Prostate gland (tissue), 2 donors: ENCODE measurements at regions not wholly inside any gene's neighbourhood (a gene's known extent, or its start where the extent isn't known, plus 50 kb on each side); places are given as distances from the start of the nearest gene placed in this dataset.

Experiments
- DNase-seq: peaks from one replicate; pipeline ENCODE4 v3.0.0-alpha.2; 2019; ENCODE audit warnings: low spot score
- H3K27ac ChIP-seq, 2 donors: fragments of 200-600 bp; sonication (generic); 2 replicates each; pipeline ENCODE4 v1.5.1; 2017 to 2019
- H3K27me3 ChIP-seq: fragments of 200-600 bp; sonication (generic); replicated peaks from 2 replicates; pipeline ENCODE4 v1.5.1; 2019; ENCODE audit not compliant: insufficient read depth
- H3K36me3 ChIP-seq, 2 donors: fragments of 200-600 bp; sonication (generic); 1 replicate in 1 of 2; 2 replicates in 1 of 2; pipeline versions ENCODE4 v1.5.1 to v1.8.1; 2017 to 2019
- H3K4me1 ChIP-seq: fragments of 200-600 bp; sonication (generic); replicated peaks from 2 replicates; pipeline ENCODE4 v1.5.1; 2019
- H3K4me3 ChIP-seq, 2 donors: fragments of 200-600 bp; sonication (generic); 2 replicates each; pipeline ENCODE4 v1.5.1; 2017 to 2019
- H3K9me3 ChIP-seq: fragments of 200-600 bp; sonication (generic); 2 replicates; pipeline ENCODE4 v1.5.1; 2017
- POLR2A ChIP-seq: fragments of 450-650 bp; IDR thresholded peaks from one replicate; pipeline ENCODE4 v1.6.1; 2016; ENCODE audit warnings: antibody characterized with exemption, mild to moderate bottlenecking
- POLR2AphosphoS5 ChIP-seq: sonication (generic); formaldehyde crosslinking; IDR thresholded peaks from one replicate; pipeline ENCODE4 v1.6.1; 2017; ENCODE audit warnings: antibody characterized with exemption
- WGBS: methylation state at CpG from one replicate; pipeline ENCODE4 v1.1.5; 2018; 5-methylcytosine and 5-hydroxymethylcytosine counted together
- intact Hi-C: fragments of 100-400 bp; cut with DNase I; formaldehyde crosslinking; loops from one replicate; pipeline ENCODE4 v1.14.2; 2022
- TF ChIP-seq, protein P1 (sequence below), 4 experiments: fragments of 200-600 bp in 2 of 4; fragments of 450-650 bp in 2 of 4; sonication (generic) in 2 of 4; IDR thresholded peaks; 1 replicate in 3 of 4; 2 replicates in 1 of 4; pipeline ENCODE4 v1.5.1; 2016 to 2019; ENCODE audit warnings: antibody characterized with exemption in 4 of 4, mild to moderate bottlenecking in 2 of 4, moderate library complexity in 2 of 4

DNA sequence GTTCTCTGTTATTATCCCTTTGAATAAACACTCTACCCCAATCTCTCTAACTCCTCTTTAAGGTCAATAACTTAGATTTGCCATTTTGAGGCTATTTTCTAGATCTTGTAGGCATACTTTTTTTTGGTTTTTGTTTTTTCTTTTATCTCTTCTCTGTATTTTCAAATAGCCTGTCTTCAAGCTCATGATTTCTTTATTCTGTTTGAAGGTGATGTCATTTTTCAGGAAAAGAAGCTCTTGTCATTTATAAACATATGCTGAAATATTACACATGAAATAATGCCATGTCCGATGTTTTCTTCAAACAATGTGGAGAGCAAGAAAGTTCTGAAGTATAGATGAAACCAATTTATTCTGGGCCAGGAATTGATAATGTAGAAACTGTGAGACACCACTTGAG, 57.5 kb upstream of the CABCOCO1 start:
- H3K27me3 ChIP-seq, result no peaks in the 10 kb centered on the region
- DNase-seq, result no peak
- intact Hi-C loops, result no loop called here
- no peaks in the 10 kb centered on the region for H3K36me3 ChIP-seq
- WGBS, result 96% methylated on average over 1 of the region's 1 CpG
- H3K4me3 ChIP-seq, result no peak overlapping the region
- TF ChIP-seq POLR2A, result no peak
- TF ChIP-seq, protein P1, sequence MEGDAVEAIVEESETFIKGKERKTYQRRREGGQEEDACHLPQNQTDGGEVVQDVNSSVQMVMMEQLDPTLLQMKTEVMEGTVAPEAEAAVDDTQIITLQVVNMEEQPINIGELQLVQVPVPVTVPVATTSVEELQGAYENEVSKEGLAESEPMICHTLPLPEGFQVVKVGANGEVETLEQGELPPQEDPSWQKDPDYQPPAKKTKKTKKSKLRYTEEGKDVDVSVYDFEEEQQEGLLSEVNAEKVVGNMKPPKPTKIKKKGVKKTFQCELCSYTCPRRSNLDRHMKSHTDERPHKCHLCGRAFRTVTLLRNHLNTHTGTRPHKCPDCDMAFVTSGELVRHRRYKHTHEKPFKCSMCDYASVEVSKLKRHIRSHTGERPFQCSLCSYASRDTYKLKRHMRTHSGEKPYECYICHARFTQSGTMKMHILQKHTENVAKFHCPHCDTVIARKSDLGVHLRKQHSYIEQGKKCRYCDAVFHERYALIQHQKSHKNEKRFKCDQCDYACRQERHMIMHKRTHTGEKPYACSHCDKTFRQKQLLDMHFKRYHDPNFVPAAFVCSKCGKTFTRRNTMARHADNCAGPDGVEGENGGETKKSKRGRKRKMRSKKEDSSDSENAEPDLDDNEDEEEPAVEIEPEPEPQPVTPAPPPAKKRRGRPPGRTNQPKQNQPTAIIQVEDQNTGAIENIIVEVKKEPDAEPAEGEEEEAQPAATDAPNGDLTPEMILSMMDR (IDR thresholded peaks at IDR 0.05), result no peak
- TF ChIP-seq POLR2AphosphoS5, result no peak
- H3K27ac ChIP-seq, result no peak overlapping the region
- H3K9me3 ChIP-seq, result no peaks in the 10 kb centered on the region
- no peaks in the 10 kb centered on the region for H3K4me1 ChIP-seq

DNA sequence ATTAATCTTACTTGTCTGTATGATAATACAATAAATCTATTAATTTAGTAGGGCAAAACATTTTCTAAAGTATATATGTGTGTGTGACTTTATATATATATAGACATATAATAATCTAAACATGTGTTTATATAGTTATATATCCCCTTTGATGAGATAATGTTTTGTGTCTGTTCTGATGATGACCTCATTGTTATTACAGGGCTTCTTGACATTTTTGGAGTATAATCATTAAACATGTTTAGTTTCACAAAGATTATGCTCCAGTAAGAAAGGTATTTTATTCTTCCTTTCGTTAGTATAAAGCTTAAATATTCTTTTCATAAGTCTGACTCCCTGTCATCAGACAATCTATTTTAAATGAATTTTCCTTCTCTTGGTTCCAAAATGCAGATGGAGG, 62.3 kb upstream of the CABCOCO1 start:
- intact Hi-C loops, result no loop called here
- no peak for DNase-seq

DNA sequence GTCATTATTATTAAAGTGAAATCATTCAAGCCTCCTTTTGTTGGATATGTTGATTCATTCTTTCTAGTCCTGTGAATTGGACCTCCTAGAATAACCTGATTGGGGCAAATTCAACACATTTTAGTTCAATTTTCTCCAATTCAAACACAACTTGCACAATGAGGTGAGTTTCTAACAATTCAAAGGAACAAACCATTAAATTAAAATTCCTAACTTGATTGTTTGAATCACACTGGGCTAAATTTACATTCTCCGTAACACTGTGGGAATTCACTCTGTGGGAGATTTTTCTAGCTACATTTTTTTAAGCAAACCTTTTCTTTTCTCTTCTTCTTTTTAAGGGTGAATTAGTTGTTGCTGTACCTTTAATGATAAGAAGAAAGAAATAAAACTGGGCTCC, 68.3 kb upstream of the CABCOCO1 start:
- DNase-seq, result no peak
- no peaks in the 10 kb centered on the region for H3K4me1 ChIP-seq
- no peaks in the 10 kb centered on the region for H3K36me3 ChIP-seq
- H3K27ac ChIP-seq, result no peak overlapping the region
- intact Hi-C loops, result no loop called here
- H3K4me3 ChIP-seq, result no peak overlapping the region
- no peaks in the 10 kb centered on the region for H3K9me3 ChIP-seq
- 98% methylated on average over 1 of the region's 1 CpG for WGBS
- TF ChIP-seq, protein P1 (IDR thresholded peaks at IDR 0.05), result no peak
- TF ChIP-seq POLR2A, result no peak
- H3K27me3 ChIP-seq, result no peaks in the 10 kb centered on the region

More for the DNA sequence above, 62.3 kb upstream of the CABCOCO1 start:
- TF ChIP-seq, protein P1 (IDR thresholded peaks at IDR 0.05), result no peak
- TF ChIP-seq POLR2A (no peak), POLR2AphosphoS5 (no peak)
- Histone ChIP-seq H3K9me3 (no peaks in the 10 kb centered on the region), H3K27me3 (no peaks in the 10 kb centered on the region), H3K4me3 (no peak overlapping the region), H3K27ac (no peak overlapping the region), H3K36me3 (no peaks in the 10 kb centered on the region), H3K4me1 (no peaks in the 10 kb centered on the region)
- WGBS, result 76% methylated on average over 1 of the region's 1 CpG

DNA sequence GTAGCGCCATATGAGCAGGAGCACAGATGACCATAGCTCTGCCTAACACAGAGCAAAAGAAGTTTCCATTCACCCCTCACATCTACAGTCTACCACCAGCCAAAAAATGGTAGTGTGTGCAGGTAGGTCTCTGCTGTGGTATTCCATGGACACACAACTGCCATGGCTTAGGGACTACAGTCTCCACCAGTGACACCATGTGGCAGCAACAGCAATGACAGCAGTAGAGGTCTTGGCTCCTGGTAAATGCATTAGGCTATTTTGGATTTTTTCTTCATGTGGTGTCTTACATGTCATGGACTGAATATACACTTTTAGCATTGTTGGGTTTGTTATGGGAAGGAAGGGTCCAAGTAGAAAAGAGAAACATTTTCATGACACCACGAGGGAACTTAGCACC, 70.1 kb upstream of the CABCOCO1 start:
- no peaks in the 10 kb centered on the region for H3K9me3 ChIP-seq
- TF ChIP-seq, protein P1 (IDR thresholded peaks at IDR 0.05), result no peak
- TF ChIP-seq POLR2AphosphoS5, result no peak
- TF ChIP-seq POLR2A, result no peak
- DNase-seq, result no peak
- H3K4me3 ChIP-seq, result no peak overlapping the region
- no peaks in the 10 kb centered on the region for H3K4me1 ChIP-seq
- H3K27ac ChIP-seq, result no peak overlapping the region
- H3K27me3 ChIP-seq, result no peaks in the 10 kb centered on the region
- intact Hi-C loops, result no loop called here
- H3K36me3 ChIP-seq, result no peaks in the 10 kb centered on the region
- 80% methylated on average over 2 of the region's 2 CpGs for WGBS

DNA sequence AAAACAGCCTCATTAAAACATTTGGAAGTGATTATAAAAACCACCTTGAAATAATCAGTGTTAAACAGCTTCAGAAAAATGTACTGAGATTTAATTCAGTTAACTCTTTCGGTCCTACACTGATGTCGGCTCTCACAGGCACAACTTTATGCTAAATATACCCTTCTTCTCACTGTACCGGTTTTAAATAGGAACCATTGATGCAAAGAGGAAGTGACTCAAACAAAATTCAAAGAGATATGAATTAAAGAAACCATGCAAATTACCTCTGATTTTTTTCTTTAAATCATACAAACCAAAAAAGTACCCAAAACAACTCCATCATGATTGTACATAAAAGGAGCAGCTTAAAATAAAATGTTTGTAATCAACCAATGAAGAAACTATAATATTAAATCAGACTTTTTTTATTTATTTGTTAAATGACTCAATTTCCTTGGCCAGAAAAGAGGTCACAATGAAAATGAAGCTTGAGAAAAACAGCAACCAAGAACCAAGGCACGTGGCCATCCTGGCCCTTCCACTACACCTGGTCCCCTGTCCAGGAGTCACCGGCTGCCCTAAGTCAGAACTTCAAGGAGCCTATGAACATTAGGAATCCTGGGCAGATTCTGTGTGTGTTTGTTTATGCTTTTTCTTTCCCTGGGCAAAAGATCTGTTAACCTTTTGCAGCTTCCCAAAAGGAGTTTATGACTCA, 73.0 kb upstream of the CABCOCO1 start:
- 73% methylated on average over 5 of the region's 5 CpGs for WGBS
- no peak overlapping the region for H3K27ac ChIP-seq
- no peaks in the 10 kb centered on the region for H3K4me1 ChIP-seq
- no peaks in the 10 kb centered on the region for H3K9me3 ChIP-seq
- no peak overlapping the region for H3K4me3 ChIP-seq
- intact Hi-C loops, result no loop called here
- no peaks in the 10 kb centered on the region for H3K36me3 ChIP-seq
- TF ChIP-seq, protein P1 (IDR thresholded peaks at IDR 0.05), result no peak
- TF ChIP-seq POLR2AphosphoS5, result no peak
- TF ChIP-seq POLR2A, result no peak
- no peak for DNase-seq
- H3K27me3 ChIP-seq, result no peaks in the 10 kb centered on the region
